Suprapubic skin (tissue), 4 donors: ENCODE measurements at regions not wholly inside any gene's neighbourhood (a gene's known extent, or its start where the extent isn't known, plus 50 kb on each side); places are given as distances from the start of the nearest gene placed in this dataset.
A peak's percentile ranks its signal among the peaks of the same experiment; 100 is the strongest.

Experiments used
- DNase-seq, 2 donors: peaks; one replicate each; pipeline ENCODE4 v3.0.0-alpha.2; 2019; ENCODE audit warnings: low spot score in 2 of 2
- H3K27ac ChIP-seq: fragments of 200-600 bp; sonication (generic); one replicate; pipeline ENCODE4 v1.5.1; 2019
- H3K27me3 ChIP-seq: fragments of 200-600 bp; sonication (generic); one replicate; pipeline ENCODE4 v1.5.1; 2019
- H3K36me3 ChIP-seq: fragments of 200-600 bp; sonication (generic); one replicate; pipeline ENCODE4 v1.5.1; 2019
- H3K4me1 ChIP-seq: fragments of 200-600 bp; sonication (generic); one replicate; pipeline ENCODE4 v1.5.1; 2019
- H3K4me3 ChIP-seq: fragments of 200-600 bp; sonication (generic); one replicate; pipeline ENCODE4 v1.5.1; 2019; ENCODE audit warnings: mild to moderate bottlenecking
- H3K9me3 ChIP-seq: fragments of 200-600 bp; sonication (generic); one replicate; pipeline ENCODE4 v1.5.1; 2019
- CTCF ChIP-seq, 2 donors: fragments of 200-600 bp in 1 of 2; fragments of 450-650 bp in 1 of 2; sonication (generic) in 1 of 2; IDR thresholded peaks; one replicate each; pipeline ENCODE4 v1.5.1; 2016 to 2019; ENCODE audit warnings: antibody characterized with exemption in 2 of 2, mild to moderate bottlenecking in 1 of 2, moderate library complexity in 1 of 2
- EP300 ChIP-seq: sonication (generic); formaldehyde crosslinking; IDR thresholded peaks from one replicate; pipeline ENCODE4 v1.6.1; 2017; ENCODE audit warnings: antibody characterized with exemption
- POLR2A ChIP-seq, 2 donors: fragments of 450-650 bp; IDR thresholded peaks; one replicate each; pipeline ENCODE4 v1.6.1; 2017; ENCODE audit warnings: antibody characterized with exemption in 2 of 2, mild to moderate bottlenecking in 2 of 2, moderate library complexity in 2 of 2
- POLR2AphosphoS5 ChIP-seq, 3 donors: sonication (generic); formaldehyde crosslinking; IDR thresholded peaks; one replicate each; pipeline ENCODE4 v1.6.1; 2017; ENCODE audit warnings: antibody characterized with exemption in 3 of 3
- WGBS: methylation state at CpG from one replicate; pipeline ENCODE4 v1.1.5; 2018; 5-methylcytosine and 5-hydroxymethylcytosine counted together

DNA sequence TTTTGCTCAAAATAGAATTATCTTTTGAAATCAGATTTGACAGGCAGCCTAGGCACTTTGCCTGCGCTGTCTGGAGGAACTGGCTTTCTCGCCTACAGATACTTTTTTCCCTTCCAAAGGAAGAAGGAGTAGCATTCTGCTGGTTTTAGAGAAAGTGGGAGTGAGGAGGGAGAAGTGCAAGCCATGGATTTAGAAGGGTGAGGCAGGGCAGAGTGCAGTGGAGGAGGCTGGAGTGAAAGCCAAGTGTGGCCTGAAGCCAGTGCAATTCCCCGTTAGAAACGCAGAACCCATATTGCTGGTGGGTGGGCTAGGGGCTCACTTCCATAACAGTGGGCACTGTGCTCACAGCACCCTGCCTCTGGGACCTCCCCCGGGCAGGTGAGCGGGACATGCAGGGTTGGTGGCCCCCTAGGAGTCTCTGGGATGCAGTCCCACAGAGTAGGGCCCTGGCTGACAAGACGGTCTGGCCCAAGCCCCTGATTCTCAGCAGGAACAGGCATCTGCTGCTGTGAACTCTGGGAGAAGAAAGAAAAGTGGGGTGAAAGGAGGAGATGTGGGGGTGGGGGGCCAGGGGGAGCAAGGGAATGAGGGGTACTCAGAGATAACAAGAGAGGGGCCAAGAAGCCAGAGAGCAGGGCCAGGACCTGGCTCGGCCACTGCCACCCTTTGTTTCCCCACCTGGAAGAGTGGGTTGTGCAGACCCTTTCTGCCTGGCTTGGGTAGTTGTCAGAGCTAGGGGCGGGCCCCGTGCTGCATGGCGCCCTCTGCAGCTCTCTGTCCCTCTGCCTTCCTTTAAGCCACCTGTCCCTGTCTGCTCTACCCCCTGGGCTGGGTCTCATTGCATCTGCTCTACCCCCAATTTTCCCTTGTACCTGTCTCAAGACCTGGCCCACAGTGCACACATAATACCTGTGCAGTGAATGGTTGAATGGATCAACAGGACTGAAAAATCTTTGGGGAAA lies 273.5 kb upstream of the HS6ST1 start:
- Histone ChIP-seq H3K4me3 (no peak overlapping the region), H3K27ac (no peak overlapping the region), H3K36me3 (no peaks in the 10 kb centered on the region), H3K27me3 (peaks cover 6% of the 10 kb centered on the region), H3K9me3 (no peaks in the 10 kb centered on the region), H3K4me1 (peaks cover 7% of the 10 kb centered on the region)
- WGBS, result 70% methylated on average over 11 of the region's 11 CpGs
- DNase-seq, result peak in 1 of 2 donors; percentile 57
- TF ChIP-seq POLR2A (IDR thresholded peaks at IDR 0.05) (no peak), EP300 (no peak), POLR2AphosphoS5 (IDR thresholded peaks at IDR 0.05) (no peak), CTCF (IDR thresholded peaks at IDR 0.05) (no peak)

DNA sequence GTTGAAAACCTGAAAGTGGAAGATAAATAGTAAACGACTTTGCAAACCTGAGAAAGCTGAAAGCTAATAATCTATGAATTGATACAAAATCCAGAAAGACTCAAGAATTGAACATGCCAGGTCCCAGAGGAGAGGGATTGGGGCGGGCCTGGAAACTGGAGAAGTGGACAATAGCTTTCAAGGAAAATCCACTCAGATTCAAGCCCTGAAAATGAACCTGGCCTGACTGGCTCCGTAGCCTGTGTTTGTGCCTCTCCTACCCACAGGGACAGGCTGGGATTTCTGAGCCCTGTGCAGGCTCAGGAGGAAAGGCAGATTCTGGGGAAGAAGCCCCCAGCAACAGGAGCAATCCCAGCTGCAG lies 274.8 kb upstream of the HS6ST1 start:
- Histone ChIP-seq H3K4me3 (no peak overlapping the region), H3K27me3 (peaks cover 6% of the 10 kb centered on the region), H3K4me1 (peaks cover 7% of the 10 kb centered on the region), H3K27ac (no peak overlapping the region), H3K36me3 (no peaks in the 10 kb centered on the region), H3K9me3 (no peaks in the 10 kb centered on the region)
- TF ChIP-seq CTCF (IDR thresholded peaks at IDR 0.05) (no peak), EP300 (no peak), POLR2A (IDR thresholded peaks at IDR 0.05) (no peak), POLR2AphosphoS5 (IDR thresholded peaks at IDR 0.05) (no peak)
- peak in 1 of 2 donors; percentile 56 for DNase-seq
- WGBS, result 90% methylated on average over 3 of the region's 3 CpGs

DNA sequence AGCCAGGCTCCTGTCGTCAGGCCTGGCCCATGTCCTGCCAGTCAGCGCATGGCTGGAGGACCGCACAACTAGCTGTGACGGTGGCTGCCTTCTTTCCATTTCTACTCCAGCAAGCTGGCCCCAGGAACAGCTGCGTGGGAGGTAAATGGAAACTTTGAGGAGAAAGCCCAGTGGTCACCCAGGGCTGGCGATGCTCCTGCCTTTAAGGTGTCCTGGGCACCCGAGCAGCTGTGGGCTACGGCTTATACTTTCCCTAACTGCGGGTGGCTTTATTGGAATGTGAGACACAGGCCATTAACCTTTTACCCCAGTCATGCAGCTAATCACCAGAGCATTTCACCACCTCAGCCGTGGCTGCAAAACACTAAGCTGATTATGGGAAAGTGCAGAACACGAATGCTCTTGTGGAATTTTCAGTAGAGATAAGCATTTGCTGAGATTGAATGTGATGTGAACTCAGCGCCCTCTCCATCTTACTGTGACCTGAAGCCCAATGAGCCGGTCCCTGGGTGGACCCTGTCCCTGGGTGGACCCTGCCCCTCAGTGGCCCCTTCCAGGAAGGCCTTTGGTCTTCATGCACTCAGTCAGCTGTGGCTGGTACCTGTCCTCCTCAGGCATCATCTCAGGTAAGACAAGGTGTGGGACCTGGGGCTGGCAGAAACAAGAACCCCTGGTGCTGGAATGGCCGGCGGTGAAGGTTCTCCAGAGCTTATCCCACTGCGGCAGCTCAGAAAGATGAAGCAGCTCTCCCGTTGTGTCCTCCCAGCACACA lies 275.4 kb upstream of the HS6ST1 start:
- Histone ChIP-seq H3K36me3 (no peaks in the 10 kb centered on the region), H3K27me3 (peaks cover 6% of the 10 kb centered on the region), H3K27ac (no peak overlapping the region), H3K4me1 (peaks cover 7% of the 10 kb centered on the region), H3K4me3 (no peak overlapping the region), H3K9me3 (no peaks in the 10 kb centered on the region)
- peak in 1 of 2 donors; percentile 74 for DNase-seq
- TF ChIP-seq POLR2AphosphoS5 (IDR thresholded peaks at IDR 0.05) (no peak), EP300 (no peak), POLR2A (IDR thresholded peaks at IDR 0.05) (no peak), CTCF (IDR thresholded peaks at IDR 0.05) (no peak)
- 90% methylated on average over 9 of the region's 17 CpGs for WGBS

GRCh38 chr2:128594651-128594910 lies 275.9 kb upstream of the HS6ST1 start:
- Histone ChIP-seq H3K4me3 (no peak overlapping the region), H3K27ac (no peak overlapping the region), H3K9me3 (no peaks in the 10 kb centered on the region), H3K4me1 (peaks cover 7% of the 10 kb centered on the region), H3K36me3 (no peaks in the 10 kb centered on the region), H3K27me3 (peaks cover 5% of the 10 kb centered on the region)
- TF ChIP-seq CTCF (IDR thresholded peaks at IDR 0.05) (no peak), EP300 (no peak)
- no peak for DNase-seq
- no CpG with 5 or more reads among the region's 2 CpGs for WGBS

- H3K27ac ChIP-seq, result no peak overlapping the region
- no peaks in the 10 kb centered on the region for H3K9me3 ChIP-seq
- 91% methylated on average over 9 of the region's 13 CpGs for WGBS
- H3K4me3 ChIP-seq, result no peak overlapping the region
- no peaks in the 10 kb centered on the region for H3K36me3 ChIP-seq
- H3K4me1 ChIP-seq, result peaks cover 7% of the 10 kb centered on the region
- peak in 1 of 2 donors; percentile 68 for DNase-seq
- no peak for TF ChIP-seq EP300
- TF ChIP-seq CTCF (IDR thresholded peaks at IDR 0.05), result no peak
- TF ChIP-seq POLR2A (IDR thresholded peaks at IDR 0.05), result no peak
- no peak for TF ChIP-seq POLR2AphosphoS5 (IDR thresholded peaks at IDR 0.05)
- peaks cover under 1% of the 10 kb centered on the region for H3K27me3 ChIP-seq
Measured at GRCh38 chr2:128594953-128595677, 276.4 kb upstream of the HS6ST1 start.
